ENCODE measurements at regions not wholly inside any gene's neighbourhood (a gene's known extent, or its start where the extent isn't known, plus 50 kb on each side); places are given as distances from the start of the nearest gene placed in this dataset.

DNA sequence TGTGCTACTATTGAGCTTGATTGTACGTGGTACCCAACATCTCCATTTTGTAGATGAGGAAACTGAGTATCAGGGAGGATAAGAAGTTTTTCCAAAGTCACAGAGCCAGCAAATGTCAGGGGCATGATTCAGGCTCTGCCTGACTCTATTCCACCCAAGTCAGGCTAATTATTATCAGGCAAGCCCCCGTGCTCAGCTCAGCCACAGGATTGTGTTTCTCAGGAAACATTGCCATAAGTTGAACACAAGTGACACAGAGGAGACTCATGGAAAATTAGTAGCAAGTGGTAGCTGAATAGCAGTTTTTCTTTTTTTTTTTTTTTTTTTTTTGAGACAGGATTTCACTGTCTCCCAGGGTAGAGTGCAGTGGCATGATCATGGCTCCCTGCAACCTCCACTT, 260.5 kb downstream of the C1D start:
- TF ChIP-seq, protein P1, sequence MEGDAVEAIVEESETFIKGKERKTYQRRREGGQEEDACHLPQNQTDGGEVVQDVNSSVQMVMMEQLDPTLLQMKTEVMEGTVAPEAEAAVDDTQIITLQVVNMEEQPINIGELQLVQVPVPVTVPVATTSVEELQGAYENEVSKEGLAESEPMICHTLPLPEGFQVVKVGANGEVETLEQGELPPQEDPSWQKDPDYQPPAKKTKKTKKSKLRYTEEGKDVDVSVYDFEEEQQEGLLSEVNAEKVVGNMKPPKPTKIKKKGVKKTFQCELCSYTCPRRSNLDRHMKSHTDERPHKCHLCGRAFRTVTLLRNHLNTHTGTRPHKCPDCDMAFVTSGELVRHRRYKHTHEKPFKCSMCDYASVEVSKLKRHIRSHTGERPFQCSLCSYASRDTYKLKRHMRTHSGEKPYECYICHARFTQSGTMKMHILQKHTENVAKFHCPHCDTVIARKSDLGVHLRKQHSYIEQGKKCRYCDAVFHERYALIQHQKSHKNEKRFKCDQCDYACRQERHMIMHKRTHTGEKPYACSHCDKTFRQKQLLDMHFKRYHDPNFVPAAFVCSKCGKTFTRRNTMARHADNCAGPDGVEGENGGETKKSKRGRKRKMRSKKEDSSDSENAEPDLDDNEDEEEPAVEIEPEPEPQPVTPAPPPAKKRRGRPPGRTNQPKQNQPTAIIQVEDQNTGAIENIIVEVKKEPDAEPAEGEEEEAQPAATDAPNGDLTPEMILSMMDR (IDR thresholded peaks at IDR 0.05; ENCODE audit: borderline replicate concordance, insufficient read depth, low read depth, low read length): no peak
- no peak overlapping the region for H3K4me3 ChIP-seq (ENCODE audit: low read depth, low read length)

DNA sequence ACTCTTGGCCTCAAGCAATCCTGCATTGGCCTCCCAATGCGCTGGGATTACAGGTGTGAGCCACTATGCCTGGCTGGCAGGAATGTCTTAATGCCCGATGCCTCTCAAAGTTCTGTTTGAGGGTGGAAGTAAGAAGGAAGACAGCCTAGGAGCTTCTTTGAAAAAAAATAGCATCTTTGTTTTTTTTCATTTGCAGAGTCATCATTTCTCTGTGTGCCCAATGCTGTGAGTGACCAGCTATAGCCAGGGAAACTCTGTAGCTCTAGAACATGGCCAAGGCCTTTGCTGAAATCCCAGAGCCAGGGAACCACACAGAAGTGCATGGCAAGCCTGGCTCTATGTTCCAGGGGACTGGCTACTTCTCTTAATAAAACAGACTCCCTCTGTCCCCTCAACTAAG, 260.0 kb downstream of the C1D start:
- TF ChIP-seq, protein P1 (IDR thresholded peaks at IDR 0.05; ENCODE audit: borderline replicate concordance, insufficient read depth, low read depth, low read length): no peak
- H3K4me3 ChIP-seq (ENCODE audit: low read depth, low read length): no peak overlapping the region

DNA sequence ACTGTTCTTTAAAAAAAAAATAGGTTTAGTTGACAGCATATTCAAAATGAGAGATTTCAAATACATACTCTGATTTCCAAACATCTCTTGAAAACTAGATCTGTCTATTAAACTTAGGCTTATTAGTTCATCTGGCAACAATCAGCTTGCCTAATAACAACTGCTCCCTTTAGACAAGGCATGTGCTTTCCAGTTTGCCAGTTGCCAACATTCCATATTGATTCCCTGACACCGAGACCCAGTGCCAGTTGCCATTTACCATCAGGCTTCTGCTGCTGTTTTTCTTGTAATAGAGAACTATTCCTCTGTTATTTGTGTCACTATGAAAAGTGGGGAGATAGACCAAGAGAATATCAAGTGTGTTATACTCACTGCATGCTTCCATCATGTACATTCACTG, 256.0 kb downstream of the C1D start:
- no peak overlapping the region for H3K4me3 ChIP-seq (ENCODE audit: low read depth, low read length)
- TF ChIP-seq, protein P1 (IDR thresholded peaks at IDR 0.05; ENCODE audit: borderline replicate concordance, insufficient read depth, low read depth, low read length): no peak

DNA sequence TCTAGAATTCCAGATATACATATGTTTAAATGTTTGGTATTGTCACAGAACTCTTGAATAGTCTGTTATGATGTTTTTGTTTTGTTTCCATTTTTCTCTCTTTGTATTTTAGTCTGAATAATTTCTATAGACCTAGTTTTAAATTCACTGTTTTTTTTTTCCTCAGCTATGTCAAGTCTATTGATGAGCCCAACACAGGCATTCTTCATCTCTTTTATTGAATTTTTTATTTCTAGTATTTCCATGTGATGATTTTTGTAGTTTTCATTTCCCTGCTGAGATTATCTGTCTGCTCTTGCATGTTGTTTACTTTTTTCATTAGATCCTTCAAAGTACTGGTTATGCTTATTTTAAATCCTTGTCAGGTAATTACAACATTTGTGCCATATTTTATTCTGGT, 254.7 kb downstream of the C1D start:
- no peak overlapping the region for H3K4me3 ChIP-seq (ENCODE audit: low read depth, low read length)
- TF ChIP-seq, protein P1 (IDR thresholded peaks at IDR 0.05; ENCODE audit: borderline replicate concordance, insufficient read depth, low read depth, low read length): no peak

DNA sequence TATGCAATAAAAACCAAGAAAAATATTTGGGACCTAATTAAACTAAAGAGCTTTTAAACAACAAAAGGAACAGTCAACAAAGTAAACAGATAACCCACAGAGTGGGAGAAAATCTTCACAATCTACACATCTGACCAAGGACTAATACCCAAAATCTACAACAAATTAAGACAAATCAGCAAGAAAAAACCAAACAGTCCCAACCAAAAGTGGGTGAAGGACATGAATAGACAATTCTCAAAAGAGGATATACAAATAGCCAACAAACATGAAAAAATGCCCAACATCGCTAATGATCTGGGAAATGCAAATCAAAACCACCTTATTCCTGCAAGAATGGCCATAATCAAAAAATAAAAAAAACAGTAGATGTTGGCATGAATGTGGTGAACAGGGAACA, 250.1 kb downstream of the C1D start:
- no peak overlapping the region for H3K4me3 ChIP-seq (ENCODE audit: low read depth, low read length)
- TF ChIP-seq, protein P1 (IDR thresholded peaks at IDR 0.05; ENCODE audit: borderline replicate concordance, insufficient read depth, low read depth, low read length): no peak

DNA sequence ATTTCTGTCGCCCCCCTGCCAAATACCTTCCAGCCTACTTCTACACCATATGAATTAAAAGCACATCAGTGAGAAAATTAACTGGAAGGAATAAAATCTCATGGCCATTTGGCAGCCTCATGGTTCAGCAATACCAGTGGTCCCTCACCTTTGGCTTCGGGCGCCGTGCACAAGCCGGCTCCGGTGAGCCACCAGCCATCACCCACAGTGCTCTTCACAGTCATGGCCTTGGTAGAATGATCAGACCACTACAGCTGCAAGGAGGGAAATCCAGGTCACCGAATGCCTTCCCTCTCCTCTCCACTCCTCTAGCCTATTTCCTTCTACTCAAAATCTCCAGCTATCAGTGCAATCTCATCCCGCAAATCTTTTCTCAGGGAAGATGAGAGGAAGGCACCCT, 239.1 kb downstream of the C1D start:
- TF ChIP-seq, protein P1 (IDR thresholded peaks at IDR 0.05; ENCODE audit: borderline replicate concordance, insufficient read depth, low read depth, low read length): no peak
- H3K4me3 ChIP-seq (ENCODE audit: low read depth, low read length): no peak overlapping the region

DNA sequence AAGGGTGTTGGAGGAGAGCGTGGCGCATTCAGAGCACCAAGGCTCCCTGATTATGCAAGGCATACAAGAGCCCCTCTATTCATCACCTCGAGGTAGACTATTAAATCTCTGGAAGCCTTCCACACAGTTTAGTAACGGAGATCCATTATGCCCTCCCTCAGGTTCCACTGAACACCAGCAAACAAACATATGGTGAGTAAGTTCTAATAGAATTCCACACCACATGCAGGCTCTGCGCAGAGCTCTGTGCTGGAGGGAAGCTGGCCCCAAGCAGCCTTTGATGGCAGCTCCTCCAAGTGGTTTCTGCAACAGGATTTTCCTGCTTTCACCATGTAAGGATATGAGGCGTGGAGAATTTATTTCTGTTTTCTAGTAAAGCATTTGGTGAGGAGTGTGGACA, 238.6 kb downstream of the C1D start:
- H3K4me3 ChIP-seq (ENCODE audit: low read depth, low read length): no peak overlapping the region
- TF ChIP-seq, protein P1 (IDR thresholded peaks at IDR 0.05; ENCODE audit: borderline replicate concordance, insufficient read depth, low read depth, low read length): no peak
